SK-MEL-5 (cell line): ENCODE measurements at regions not wholly inside any gene's neighbourhood (a gene's known extent, or its start where the extent isn't known, plus 50 kb on each side); places are given as distances from the start of the nearest gene placed in this dataset.

Source experiments
- DNase-seq: peaks from one replicate; pipeline ENCODE4 v3.0.0-alpha.2; 2016; ENCODE audit warnings: low read depth, low spot score
- in situ Hi-C: cut with HindIII; loops from 2 replicates; pipeline ENCODE4 v1.10.0; 2016; ENCODE audit warnings: low sequenced_read_pairs, high pct_unique_total_duplicates, low pct_unique_long_range_greater_than_20kb

- in situ Hi-C loops, result no loop called here
- no peak for DNase-seq
Measured at GRCh38 chr4:116881077-116881476, 204.3 kb downstream of the TRAM1L1 start.

GRCh38 chr4:116880625-116881024, 204.8 kb downstream of the TRAM1L1 start:
- DNase-seq, result no peak
- in situ Hi-C loops, result no loop called here

- in situ Hi-C loops, result no loop called here
- peak; percentile 26 for DNase-seq
Measured at GRCh38 chr4:116878280-116878679, 207.1 kb downstream of the TRAM1L1 start.

GRCh38 chr4:116877069-116877468, 208.3 kb downstream of the TRAM1L1 start:
- no peak for DNase-seq
- in situ Hi-C loops, result no loop called here

DNA sequence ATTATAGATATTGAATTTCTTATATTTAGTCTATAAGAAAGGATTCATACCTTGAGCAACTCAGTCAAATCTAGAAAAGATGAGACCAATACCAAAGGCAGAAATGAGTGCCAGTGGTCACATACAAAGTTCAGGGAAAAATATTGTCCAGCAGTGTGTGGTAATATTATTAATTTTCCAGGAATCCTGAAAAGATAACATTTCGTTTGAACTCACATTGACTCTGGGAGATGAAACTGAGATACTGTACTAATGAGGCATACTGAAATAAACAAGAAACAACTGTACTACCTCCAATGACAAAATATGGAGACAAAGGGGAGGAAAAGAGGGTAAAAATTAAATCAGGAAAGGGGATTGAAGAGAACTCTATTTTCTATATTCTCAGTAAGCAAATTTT, 212.4 kb downstream of the TRAM1L1 start:
- in situ Hi-C loops, result no loop called here
- DNase-seq, result no peak

DNA sequence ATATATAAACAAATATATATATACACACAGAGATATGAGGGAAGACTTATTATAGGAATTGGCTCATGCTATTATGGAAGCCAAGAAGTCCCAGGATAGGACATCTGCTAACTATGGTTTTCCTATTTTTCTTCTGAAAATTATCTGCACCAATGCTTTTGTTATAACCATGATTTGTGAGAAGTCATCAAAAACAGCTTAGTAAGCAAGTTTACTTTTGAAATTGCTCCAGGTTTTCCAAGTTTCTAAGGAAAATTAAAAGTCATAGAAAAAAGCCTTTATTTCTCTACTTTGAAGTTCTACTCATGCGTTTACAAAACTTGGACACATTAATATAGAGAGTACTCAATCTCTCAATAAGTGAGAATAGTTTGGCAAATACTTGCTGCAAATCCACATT, 213.1 kb downstream of the TRAM1L1 start:
- in situ Hi-C loops, result no loop called here

DNA sequence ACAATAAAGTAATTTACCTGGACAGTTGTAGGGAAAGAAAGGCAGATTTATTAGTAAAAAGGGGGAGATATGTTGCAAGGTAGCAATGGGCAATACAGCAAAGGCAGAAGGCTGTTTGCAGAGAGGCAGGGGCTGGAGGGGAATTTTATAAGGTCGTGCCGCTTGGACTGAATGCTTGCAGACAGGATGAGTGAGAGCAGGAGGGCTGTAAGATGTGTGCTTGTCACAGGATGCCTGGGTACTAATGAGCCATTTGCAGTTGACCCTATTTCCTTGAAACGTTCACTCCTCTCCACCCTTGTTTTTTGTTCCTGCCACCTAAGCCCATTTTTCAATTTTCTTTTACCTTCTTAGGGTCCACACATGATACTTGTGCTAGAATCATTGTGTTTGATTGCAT, 214.7 kb downstream of the TRAM1L1 start:
- in situ Hi-C loops, result no loop called here
- no peak for DNase-seq

More for the DNA sequence above, 213.1 kb downstream of the TRAM1L1 start:
- DNase-seq, result no peak

DNA sequence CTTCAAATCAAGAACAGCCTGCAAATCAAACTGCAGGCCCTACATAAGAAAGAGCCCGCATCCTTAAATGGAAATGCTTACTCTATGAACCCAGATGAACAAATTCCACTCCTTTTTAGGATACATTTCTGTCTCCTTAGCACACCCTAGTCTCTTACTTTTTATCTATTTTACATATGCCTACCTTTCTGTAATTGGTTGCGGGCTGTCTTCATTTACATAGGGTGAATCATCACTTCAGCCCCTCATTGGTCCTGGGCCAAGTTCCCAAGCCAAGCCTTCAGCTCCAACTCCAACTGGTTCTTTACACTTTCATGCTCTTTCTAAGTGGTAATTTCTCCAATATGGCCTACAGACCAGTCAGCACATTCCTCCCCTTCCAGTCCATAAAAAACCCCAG, 219.3 kb downstream of the TRAM1L1 start:
- in situ Hi-C loops, result no loop called here
- DNase-seq, result no peak

DNA sequence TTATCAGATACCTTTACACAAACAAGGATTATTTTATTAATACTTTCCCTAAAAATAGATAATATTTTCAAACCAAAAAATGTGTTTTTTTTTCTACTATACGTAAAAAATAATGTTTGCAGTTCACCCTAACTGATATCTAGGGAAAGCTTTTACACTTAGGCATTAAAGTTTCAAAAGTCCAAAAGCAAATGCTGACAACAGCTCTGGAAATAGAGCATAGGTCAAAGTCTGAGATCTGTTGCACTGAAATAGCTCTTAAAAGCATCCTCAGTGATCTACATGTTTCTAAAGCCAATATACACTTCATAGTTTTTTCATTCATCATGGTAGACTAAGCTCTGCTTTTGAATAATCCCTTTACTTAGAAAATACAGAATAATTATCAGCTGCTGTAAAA, 222.8 kb downstream of the TRAM1L1 start:
- DNase-seq, result no peak
- in situ Hi-C loops, result no loop called here

GRCh38 chr4:116860891-116861290, 224.5 kb downstream of the TRAM1L1 start:
- in situ Hi-C loops, result no loop called here
- DNase-seq, result no peak

- in situ Hi-C loops, result no loop called here
- peak; percentile 7 for DNase-seq
Measured at GRCh38 chr4:116849620-116850019, 235.8 kb downstream of the TRAM1L1 start.

GRCh38 chr4:116847616-116848015, 237.8 kb downstream of the TRAM1L1 start:
- DNase-seq, result no peak
- in situ Hi-C loops, result no loop called here

DNA sequence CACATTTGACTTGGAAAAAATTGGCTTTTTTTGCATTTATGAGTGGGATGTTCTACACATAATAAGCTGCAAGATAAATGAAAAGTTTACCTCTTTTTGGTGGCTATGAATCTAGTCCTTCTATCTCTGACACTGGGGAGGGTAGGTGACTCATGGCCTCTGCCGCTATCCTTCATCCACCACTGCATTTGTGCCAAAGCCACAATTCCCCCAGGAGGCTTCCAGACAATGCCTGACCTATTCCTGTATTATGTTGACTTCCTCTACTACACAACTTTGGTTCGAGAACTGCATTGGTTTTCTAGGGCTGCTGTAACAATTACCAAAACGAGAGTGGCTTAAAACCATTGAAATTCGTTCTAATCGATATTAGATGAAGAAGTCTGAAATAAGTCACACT, 245.6 kb downstream of the TRAM1L1 start:
- DNase-seq, result peak; percentile 17
- in situ Hi-C loops, result no loop called here

GRCh38 chr4:116838609-116839008, 246.8 kb downstream of the TRAM1L1 start:
- in situ Hi-C loops, result no loop called here

DNA sequence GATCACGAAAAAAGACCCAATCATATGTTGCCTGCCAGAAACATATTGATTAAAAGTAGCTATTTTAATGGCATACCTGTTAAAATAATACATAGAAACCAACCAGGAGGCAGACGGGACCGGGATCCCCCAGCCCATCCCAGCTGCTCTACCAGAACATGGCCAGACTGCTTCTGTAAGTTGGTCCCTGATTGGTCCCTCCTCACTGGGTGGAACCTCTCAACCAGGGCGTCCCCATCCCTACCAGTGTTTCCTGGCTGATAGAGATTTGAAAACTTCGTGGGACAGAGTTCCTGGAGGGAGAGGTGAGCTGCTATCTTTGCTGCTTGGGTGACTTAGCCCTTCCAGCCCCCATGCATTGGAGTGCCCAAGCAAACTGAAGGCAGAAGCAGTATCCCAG, 256.2 kb downstream of the TRAM1L1 start:
- in situ Hi-C loops, result no loop called here
- DNase-seq, result peak; percentile 7

More at GRCh38 chr4:116838609-116839008, 246.8 kb downstream of the TRAM1L1 start:
- DNase-seq, result no peak

- in situ Hi-C loops, result no loop called here
- no peak for DNase-seq
Measured at GRCh38 chr4:116824172-116824571, 261.2 kb downstream of the TRAM1L1 start.

DNA sequence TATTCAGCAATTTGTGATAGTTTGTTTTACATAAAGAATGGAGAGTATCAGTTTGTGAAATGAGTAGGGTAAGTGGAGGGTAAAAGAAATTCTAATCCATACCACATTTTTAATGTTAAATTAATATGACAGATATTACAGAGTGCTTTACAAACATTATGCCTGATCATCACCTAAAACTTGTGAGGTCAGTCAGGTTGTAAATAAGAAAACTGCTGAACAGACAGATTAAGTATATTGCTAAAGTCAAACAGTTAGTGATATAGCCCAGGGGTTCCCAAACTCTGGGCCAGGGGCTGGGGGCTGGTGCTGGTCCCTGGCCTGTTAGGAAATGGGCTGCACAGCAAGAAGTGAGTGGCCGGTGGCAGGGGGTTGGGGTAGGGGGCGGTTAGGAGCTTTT, 273.6 kb downstream of the TRAM1L1 start:
- DNase-seq, result no peak
- in situ Hi-C loops, result no loop called here

- no peak for DNase-seq
- in situ Hi-C loops, result no loop called here
Measured at GRCh38 chr4:116796022-116796421, 289.4 kb downstream of the TRAM1L1 start.

DNA sequence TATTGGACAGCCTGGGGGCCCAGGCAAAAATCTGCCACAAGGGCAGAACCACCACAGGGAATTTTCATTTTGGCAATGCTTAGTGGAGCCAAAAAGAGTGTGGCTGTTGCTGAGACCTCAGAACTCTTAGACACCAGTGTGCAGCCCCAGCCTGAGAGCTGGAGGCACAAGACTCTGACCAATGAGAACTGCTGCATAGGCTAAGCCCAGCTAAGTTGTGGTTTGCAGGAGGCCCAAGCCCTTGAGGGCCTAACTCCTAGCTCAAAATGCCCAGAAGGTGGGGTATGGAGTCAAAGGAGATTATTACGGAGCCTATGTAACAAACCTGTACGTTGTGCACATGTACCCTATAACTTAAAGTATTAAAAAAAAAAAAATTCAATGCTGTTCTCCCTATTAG, 296.7 kb downstream of the TRAM1L1 start:
- in situ Hi-C loops, result no loop called here
- no peak for DNase-seq

DNA sequence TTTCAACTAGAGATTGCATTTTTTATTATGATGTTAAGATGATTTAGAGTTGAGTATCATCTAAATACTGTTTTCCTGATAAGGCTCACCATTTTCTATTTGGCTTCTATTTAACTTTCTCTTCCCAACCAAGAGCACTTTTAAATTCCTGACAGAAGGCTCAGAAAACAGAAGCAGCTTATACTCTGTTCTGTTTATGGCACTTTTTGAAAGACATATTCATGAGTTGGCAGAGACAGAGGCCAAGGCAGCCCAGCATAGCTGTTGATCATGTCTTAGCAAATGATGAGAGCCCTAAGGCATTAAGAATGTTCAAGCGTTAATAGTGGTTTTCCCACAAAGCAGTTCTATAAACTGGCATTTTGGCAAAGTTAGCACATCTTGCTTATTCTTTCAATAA, 330.3 kb downstream of the TRAM1L1 start:
- in situ Hi-C loops, result no loop called here
- DNase-seq, result no peak
